ENCODE measurements at regions not wholly inside any gene's neighbourhood (a gene's known extent, or its start where the extent isn't known, plus 50 kb on each side); places are given as distances from the start of the nearest gene placed in this dataset.
"Not testable (repeated sequence)": the region's sequence is repeated elsewhere in the genome, so short reads cannot be mapped to it uniquely, and the experiment has no call there.

GRCh38 chr17:12229335-12229734 lies 208.7 kb downstream of the MAP2K4 start:
- no peaks in the 10 kb centered on the region for H3K36me3 Mint-ChIP-seq
- no peak overlapping the region for H3K4me3 Mint-ChIP-seq
- DNase-seq (ENCODE audit: low spot score in 2 of 2, unreplicated experiment in 2 of 2), result no peak
- peaks cover 27% of the 10 kb centered on the region for H3K4me1 Mint-ChIP-seq
- H3K9me3 Mint-ChIP-seq, result peaks cover 3% of the 10 kb centered on the region
- TF ChIP-seq CTCF (IDR thresholded peaks at IDR 0.05; ENCODE audit: unreplicated experiment), result no peak
- peak overlapping the region; percentile 19 for H3K27ac Mint-ChIP-seq
- peaks cover 7% of the 10 kb centered on the region for H3K27me3 Mint-ChIP-seq (ENCODE audit: low read depth)

- Mint-ChIP-seq H3K27me3 (ENCODE audit: low read depth) (peaks cover 2% of the 10 kb centered on the region), H3K27ac (peak overlapping the region; percentile 8), H3K4me3 (no peak overlapping the region), H3K9me3 (peaks cover 3% of the 10 kb centered on the region), H3K36me3 (no peaks in the 10 kb centered on the region), H3K4me1 (peaks cover 27% of the 10 kb centered on the region)
- DNase-seq (ENCODE audit: low spot score in 2 of 2, unreplicated experiment in 2 of 2), result no peak
- TF ChIP-seq CTCF (IDR thresholded peaks at IDR 0.05; ENCODE audit: unreplicated experiment), result no peak
Observed at GRCh38 chr17:12230481-12231354, 210.0 kb downstream of the MAP2K4 start.

- TF ChIP-seq CTCF (IDR thresholded peaks at IDR 0.05; ENCODE audit: unreplicated experiment), result no peak
- H3K27me3 Mint-ChIP-seq (ENCODE audit: low read depth), result no peaks in the 10 kb centered on the region
- H3K4me3 Mint-ChIP-seq, result no peak overlapping the region
- H3K9me3 Mint-ChIP-seq, result peaks cover 3% of the 10 kb centered on the region
- H3K4me1 Mint-ChIP-seq, result peaks cover 27% of the 10 kb centered on the region
- no peaks in the 10 kb centered on the region for H3K36me3 Mint-ChIP-seq
- DNase-seq (ENCODE audit: low spot score in 2 of 2, unreplicated experiment in 2 of 2), result no peak
- H3K27ac Mint-ChIP-seq, result no peak overlapping the region
Observed at GRCh38 chr17:12231355-12231682, 210.6 kb downstream of the MAP2K4 start.

GRCh38 chr17:12239021-12239420 lies 218.3 kb downstream of the MAP2K4 start:
- H3K4me3 Mint-ChIP-seq; DNase-seq (ENCODE audit: low spot score in 2 of 2, unreplicated experiment in 2 of 2); H3K27me3 Mint-ChIP-seq (ENCODE audit: low read depth); H3K4me1 Mint-ChIP-seq; H3K27ac Mint-ChIP-seq; H3K36me3 Mint-ChIP-seq; H3K9me3 Mint-ChIP-seq: not testable (repeated sequence)

GRCh38 chr17:12242345-12242954 lies 221.8 kb downstream of the MAP2K4 start:
- H3K9me3 Mint-ChIP-seq, result no peaks in the 10 kb centered on the region
- DNase-seq (ENCODE audit: low spot score in 2 of 2, unreplicated experiment in 2 of 2), result no peak
- peaks cover 2% of the 10 kb centered on the region for H3K4me1 Mint-ChIP-seq
- H3K36me3 Mint-ChIP-seq, result no peaks in the 10 kb centered on the region
- peaks cover 1% of the 10 kb centered on the region for H3K27me3 Mint-ChIP-seq (ENCODE audit: low read depth)
- H3K27ac Mint-ChIP-seq, result no peak overlapping the region
- no peak overlapping the region for H3K4me3 Mint-ChIP-seq
- TF ChIP-seq CTCF (IDR thresholded peaks at IDR 0.05; ENCODE audit: unreplicated experiment), result no peak

GRCh38 chr17:12247761-12248160 lies 227.1 kb downstream of the MAP2K4 start:
- no peak for TF ChIP-seq CTCF (IDR thresholded peaks at IDR 0.05; ENCODE audit: unreplicated experiment)
- Mint-ChIP-seq H3K36me3 (no peaks in the 10 kb centered on the region), H3K9me3 (no peaks in the 10 kb centered on the region), H3K4me1 (peaks cover 3% of the 10 kb centered on the region), H3K27ac (no peak overlapping the region), H3K4me3 (no peak overlapping the region), H3K27me3 (ENCODE audit: low read depth) (peaks cover 1% of the 10 kb centered on the region)
- DNase-seq (ENCODE audit: low spot score in 2 of 2, unreplicated experiment in 2 of 2), result no peak
